Chondrocyte (in vitro differentiated cells): ENCODE measurements at regions not wholly inside any gene's neighbourhood (a gene's known extent, or its start where the extent isn't known, plus 50 kb on each side); places are given as distances from the start of the nearest gene placed in this dataset.

Experiments
- DNase-seq: peaks from one replicate; pipeline ENCODE4 v3.0.0; 2021; ENCODE audit warnings: mixed read lengths, low spot score
- H3K27ac Mint-ChIP-seq: one replicate; pipeline ENCODE4 v1.8.0; 2021; ENCODE audit warnings: mild to moderate bottlenecking, moderate library complexity, mixed read lengths; ENCODE audit not compliant: unreplicated experiment
- H3K27me3 Mint-ChIP-seq: 2 replicates; pipeline ENCODE4 v1.8.0; 2021; ENCODE audit warnings: low read depth, mixed read lengths
- H3K36me3 Mint-ChIP-seq: 2 replicates; pipeline ENCODE4 v1.8.0; 2021; ENCODE audit warnings: low read depth, mixed read lengths
- H3K4me1 Mint-ChIP-seq: 2 replicates; pipeline ENCODE4 v1.8.0; 2021; ENCODE audit warnings: low read depth, mild to moderate bottlenecking, mixed read lengths
- H3K4me3 Mint-ChIP-seq: one replicate; pipeline ENCODE4 v1.8.0; 2021; ENCODE audit warnings: mild to moderate bottlenecking, moderate library complexity, mixed read lengths; ENCODE audit not compliant: unreplicated experiment
- H3K9me3 Mint-ChIP-seq: 2 replicates; pipeline ENCODE4 v1.8.0; 2021; ENCODE audit warnings: low read depth, mixed read lengths
- TF ChIP-seq, protein P1 (sequence below): fragments of 200-600 bp; sonication (generic); IDR thresholded peaks from 2 replicates; pipeline ENCODE4 v1.5.0; 2021; ENCODE audit warnings: antibody characterized with exemption, mild to moderate bottlenecking, moderate library complexity

GRCh38 chr10:130812381-130813148, 499.0 kb downstream of the TCERG1L start:
- H3K9me3 Mint-ChIP-seq = peaks cover 28% of the 10 kb centered on the region
- DNase-seq = no peak
- H3K27ac Mint-ChIP-seq = no peak overlapping the region
- TF ChIP-seq, protein P1, sequence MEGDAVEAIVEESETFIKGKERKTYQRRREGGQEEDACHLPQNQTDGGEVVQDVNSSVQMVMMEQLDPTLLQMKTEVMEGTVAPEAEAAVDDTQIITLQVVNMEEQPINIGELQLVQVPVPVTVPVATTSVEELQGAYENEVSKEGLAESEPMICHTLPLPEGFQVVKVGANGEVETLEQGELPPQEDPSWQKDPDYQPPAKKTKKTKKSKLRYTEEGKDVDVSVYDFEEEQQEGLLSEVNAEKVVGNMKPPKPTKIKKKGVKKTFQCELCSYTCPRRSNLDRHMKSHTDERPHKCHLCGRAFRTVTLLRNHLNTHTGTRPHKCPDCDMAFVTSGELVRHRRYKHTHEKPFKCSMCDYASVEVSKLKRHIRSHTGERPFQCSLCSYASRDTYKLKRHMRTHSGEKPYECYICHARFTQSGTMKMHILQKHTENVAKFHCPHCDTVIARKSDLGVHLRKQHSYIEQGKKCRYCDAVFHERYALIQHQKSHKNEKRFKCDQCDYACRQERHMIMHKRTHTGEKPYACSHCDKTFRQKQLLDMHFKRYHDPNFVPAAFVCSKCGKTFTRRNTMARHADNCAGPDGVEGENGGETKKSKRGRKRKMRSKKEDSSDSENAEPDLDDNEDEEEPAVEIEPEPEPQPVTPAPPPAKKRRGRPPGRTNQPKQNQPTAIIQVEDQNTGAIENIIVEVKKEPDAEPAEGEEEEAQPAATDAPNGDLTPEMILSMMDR = no peak
- no peak overlapping the region for H3K4me3 Mint-ChIP-seq
- H3K4me1 Mint-ChIP-seq = no peaks in the 10 kb centered on the region
- H3K27me3 Mint-ChIP-seq = no peaks in the 10 kb centered on the region
- no peaks in the 10 kb centered on the region for H3K36me3 Mint-ChIP-seq

GRCh38 chr10:130814610-130815009, 496.9 kb downstream of the TCERG1L start:
- no peak overlapping the region for H3K27ac Mint-ChIP-seq
- H3K4me1 Mint-ChIP-seq = no peaks in the 10 kb centered on the region
- TF ChIP-seq, protein P1 = no peak
- no peak for DNase-seq
- no peaks in the 10 kb centered on the region for H3K27me3 Mint-ChIP-seq
- peaks cover 43% of the 10 kb centered on the region for H3K9me3 Mint-ChIP-seq
- H3K4me3 Mint-ChIP-seq = no peak overlapping the region
- no peaks in the 10 kb centered on the region for H3K36me3 Mint-ChIP-seq

- no peak for DNase-seq
- Mint-ChIP-seq H3K27ac (no peak overlapping the region), H3K4me3 (no peak overlapping the region), H3K27me3 (no peaks in the 10 kb centered on the region), H3K9me3 (peaks cover 53% of the 10 kb centered on the region), H3K36me3 (no peaks in the 10 kb centered on the region), H3K4me1 (no peaks in the 10 kb centered on the region)
- TF ChIP-seq, protein P1 = no peak
These were observed 495.2 kb downstream of the TCERG1L start for GRCh38 chr10:130816116-130816901.

GRCh38 chr10:130817046-130817624, 494.4 kb downstream of the TCERG1L start:
- no peaks in the 10 kb centered on the region for H3K36me3 Mint-ChIP-seq
- no peak overlapping the region for H3K27ac Mint-ChIP-seq
- no peak overlapping the region for H3K4me3 Mint-ChIP-seq
- H3K9me3 Mint-ChIP-seq = peaks cover 55% of the 10 kb centered on the region
- H3K4me1 Mint-ChIP-seq = no peaks in the 10 kb centered on the region
- no peaks in the 10 kb centered on the region for H3K27me3 Mint-ChIP-seq
- no peak for DNase-seq
- TF ChIP-seq, protein P1 = no peak

DNA sequence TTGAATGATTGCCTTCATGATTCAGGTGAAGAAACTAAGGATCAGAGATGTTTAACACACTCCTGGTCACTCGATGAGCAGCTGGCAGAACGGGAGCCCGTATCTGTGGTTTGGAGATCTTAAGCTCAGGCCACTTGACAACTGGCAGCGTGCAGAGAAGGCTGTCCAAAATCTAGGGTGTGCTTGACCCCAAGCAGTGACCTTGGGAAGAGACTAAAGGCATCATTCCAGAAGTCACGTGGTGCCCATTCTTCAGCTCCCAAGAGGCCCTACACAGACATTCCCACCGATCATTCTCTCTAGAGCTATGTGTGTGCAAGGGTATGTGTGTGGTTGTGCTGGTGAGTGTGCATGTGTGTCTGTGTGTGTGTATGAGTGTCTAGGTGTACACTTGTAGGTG, 493.8 kb downstream of the TCERG1L start:
- Mint-ChIP-seq H3K4me3 (no peak overlapping the region), H3K36me3 (no peaks in the 10 kb centered on the region), H3K4me1 (no peaks in the 10 kb centered on the region), H3K27me3 (no peaks in the 10 kb centered on the region), H3K9me3 (peaks cover 54% of the 10 kb centered on the region), H3K27ac (no peak overlapping the region)
- DNase-seq = no peak
- TF ChIP-seq, protein P1 = no peak
